Adrenal gland (tissue), 9 donors: ENCODE measurements at regions not wholly inside any gene's neighbourhood (a gene's known extent, or its start where the extent isn't known, plus 50 kb on each side); places are given as distances from the start of the nearest gene placed in this dataset.
"Not testable (repeated sequence)": the region's sequence is repeated elsewhere in the genome, so short reads cannot be mapped to it uniquely, and the experiment has no call there.

Experiments used
- DNase-seq, 7 donors: peaks; one replicate each; pipeline ENCODE4 v3.0.0-alpha.2; 2019 to 2020
- H3K27ac ChIP-seq, 5 donors: fragments of 200-600 bp; sonication (generic) in 4 of 5; 1 replicate in 3 of 5; 2 replicates in 2 of 5; pipeline versions ENCODE4 v1.5.1 to v1.8.0; 2016 to 2020; ENCODE audit warnings: mild to moderate bottlenecking in 1 of 5
- H3K27me3 ChIP-seq: fragments of 200-600 bp; 2 replicates; pipeline ENCODE4 v1.8.0; 2021
- H3K36me3 ChIP-seq, 2 donors: fragments of 200-600 bp; replicated peaks in 1 of 2; 1 replicate in 1 of 2; 2 replicates in 1 of 2; pipeline versions ENCODE4 v1.5.1 to v1.8.0; 2018 to 2022
- H3K4me1 ChIP-seq, 2 donors: fragments of 200-600 bp; replicated peaks in 1 of 2; 1 replicate in 1 of 2; 2 replicates in 1 of 2; pipeline versions ENCODE4 v1.5.1 to v1.8.0; 2018 to 2021
- H3K4me3 ChIP-seq, 4 donors: fragments of 200-600 bp; sonication (generic) in 3 of 4; one replicate each; pipeline ENCODE4 v1.5.1; 2016 to 2018
- H3K9me3 ChIP-seq, 3 donors: fragments of 200-600 bp; sonication (generic) in 1 of 3; replicated peaks in 1 of 3; 1 replicate in 2 of 3; 2 replicates in 1 of 3; pipeline versions ENCODE4 v1.5.1 to v1.8.0; 2016 to 2021
- POLR2A ChIP-seq, 2 donors: fragments of 450-650 bp; IDR thresholded peaks; one replicate each; pipeline ENCODE4 v1.6.1; 2017; ENCODE audit warnings: antibody characterized with exemption in 2 of 2, mild to moderate bottlenecking in 2 of 2, moderate library complexity in 1 of 2
- WGBS, 4 donors: extraction: QIAGEN DNeasy Blood & Tissue Kit in 2 of 4; methylation state at CpG; one replicate each; pipeline versions ENCODE4 v1.1.5 to v1.1.7; 2013 to 2017; 5-methylcytosine and 5-hydroxymethylcytosine counted together
- intact Hi-C, 2 donors: fragments of 100-400 bp; cut with DNase I; formaldehyde crosslinking; loops; one replicate each; pipeline versions ENCODE4 v1.14.1 to v1.15.0; 2022 to 2023
- TF ChIP-seq, protein P1 (sequence below), 6 experiments: fragments of 450-650 bp in 4 of 6; fragments of 200-600 bp in 2 of 6; sonication (generic) in 1 of 6; IDR thresholded peaks; 1 replicate in 5 of 6; 2 replicates in 1 of 6; pipeline versions ENCODE4 v1.5.1 to v1.8.0; 2016 to 2021; ENCODE audit warnings: antibody characterized with exemption in 6 of 6, mild to moderate bottlenecking in 2 of 6, moderate library complexity in 1 of 6
- donor health status: healthy with polysubstance abuse.
- donor health status: Bipolar disorder and iron deficiency.
- donor health status: DM: yes; HTN: yes; CAD: no.
- donor health status: DM: no; HTN: no; CAD: no.
- donor health status: DM: no; HTN: no; CAD: no.

DNA sequence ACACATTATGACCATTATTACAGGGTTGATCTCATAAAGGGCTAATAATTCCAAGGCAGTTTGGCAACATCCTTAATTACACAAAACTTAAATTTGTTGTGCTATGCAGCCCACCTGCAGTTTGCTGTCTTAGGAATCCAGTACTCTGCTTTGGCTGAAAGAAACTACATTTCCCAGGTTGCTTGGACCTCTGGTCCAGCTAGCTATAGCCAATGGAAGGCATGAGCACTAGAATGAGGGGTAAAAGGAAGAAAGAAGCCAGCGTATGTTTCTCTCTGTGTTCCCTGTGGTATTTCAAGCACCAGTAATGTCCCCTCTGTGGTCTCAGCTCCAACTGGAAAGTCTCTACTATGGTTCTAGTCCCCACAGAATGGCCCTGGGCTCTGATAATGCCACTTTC is 84.3 kb upstream of the TSC22D2 start:
- Histone ChIP-seq H3K4me3 (no peak overlapping the region), H3K4me1 (no peaks in the 10 kb centered on the region), H3K27me3 (no peaks in the 10 kb centered on the region), H3K36me3 (no peaks in the 10 kb centered on the region), H3K9me3 (no peaks in the 10 kb centered on the region), H3K27ac (no peak overlapping the region)
- 83 to 100% (median 93%) methylated on average over 1 of the region's 1 CpG for whole genome bisulfite sequencing, 4 donors
- no peak for TF ChIP-seq POLR2A (IDR thresholded peaks at IDR 0.05)
- TF ChIP-seq, protein P1, sequence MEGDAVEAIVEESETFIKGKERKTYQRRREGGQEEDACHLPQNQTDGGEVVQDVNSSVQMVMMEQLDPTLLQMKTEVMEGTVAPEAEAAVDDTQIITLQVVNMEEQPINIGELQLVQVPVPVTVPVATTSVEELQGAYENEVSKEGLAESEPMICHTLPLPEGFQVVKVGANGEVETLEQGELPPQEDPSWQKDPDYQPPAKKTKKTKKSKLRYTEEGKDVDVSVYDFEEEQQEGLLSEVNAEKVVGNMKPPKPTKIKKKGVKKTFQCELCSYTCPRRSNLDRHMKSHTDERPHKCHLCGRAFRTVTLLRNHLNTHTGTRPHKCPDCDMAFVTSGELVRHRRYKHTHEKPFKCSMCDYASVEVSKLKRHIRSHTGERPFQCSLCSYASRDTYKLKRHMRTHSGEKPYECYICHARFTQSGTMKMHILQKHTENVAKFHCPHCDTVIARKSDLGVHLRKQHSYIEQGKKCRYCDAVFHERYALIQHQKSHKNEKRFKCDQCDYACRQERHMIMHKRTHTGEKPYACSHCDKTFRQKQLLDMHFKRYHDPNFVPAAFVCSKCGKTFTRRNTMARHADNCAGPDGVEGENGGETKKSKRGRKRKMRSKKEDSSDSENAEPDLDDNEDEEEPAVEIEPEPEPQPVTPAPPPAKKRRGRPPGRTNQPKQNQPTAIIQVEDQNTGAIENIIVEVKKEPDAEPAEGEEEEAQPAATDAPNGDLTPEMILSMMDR (IDR thresholded peaks at IDR 0.05) = no peak
- intact Hi-C loops = no loop called here
- no peak for DNase-seq

DNA sequence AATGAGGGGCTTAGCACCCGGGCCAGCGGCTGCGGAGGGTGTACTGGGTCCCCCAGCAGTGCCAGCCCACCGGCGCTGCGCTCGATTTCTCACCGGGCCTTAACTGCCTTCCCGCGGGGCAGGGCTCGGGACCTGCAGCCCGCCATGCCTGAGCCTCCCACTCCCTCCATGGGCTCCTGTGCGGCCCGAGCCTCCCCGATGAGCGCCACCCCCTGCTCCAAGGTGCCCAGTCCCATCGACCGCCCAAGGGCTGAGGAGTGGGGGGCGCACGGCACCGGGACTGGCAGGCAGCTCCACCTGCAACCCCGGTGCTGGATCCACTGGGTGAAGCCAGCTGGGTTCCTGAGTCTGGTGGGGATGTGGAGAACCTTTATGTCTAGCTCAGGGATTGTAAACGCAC is 85.0 kb upstream of the TSC22D2 start:
- H3K9me3 ChIP-seq, H3K4me1 ChIP-seq, H3K27me3 ChIP-seq, intact Hi-C loops, H3K36me3 ChIP-seq, H3K27ac ChIP-seq, DNase-seq, H3K4me3 ChIP-seq: not testable (repeated sequence)
- WGBS, 4 donors = 85 to 95% (median 93%) methylated on average over 6 to 23 of the region's 23 CpGs; no CpG with 5 or more reads in 1 of the 4 donors

DNA sequence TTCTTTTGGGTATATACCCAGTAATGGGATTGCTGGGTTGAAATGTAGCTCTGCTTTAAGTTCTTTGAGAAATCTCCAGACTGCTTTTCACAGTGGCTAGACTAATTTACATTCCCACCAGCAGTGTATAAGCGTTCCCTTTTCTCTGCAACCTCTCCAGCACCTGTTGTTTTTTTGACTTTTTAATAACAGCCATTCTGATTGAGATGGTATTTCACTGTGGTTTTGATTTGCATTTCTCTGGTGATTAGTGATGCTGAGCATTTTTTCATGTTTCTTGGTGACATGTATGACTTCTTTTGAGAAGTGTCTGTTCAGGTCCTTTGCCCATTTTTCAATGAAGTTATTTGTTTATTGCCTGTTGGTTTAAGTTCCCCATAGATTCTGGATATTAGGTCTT is 87.1 kb upstream of the TSC22D2 start:
- H3K4me1 ChIP-seq, H3K4me3 ChIP-seq, H3K27me3 ChIP-seq, intact Hi-C loops, H3K9me3 ChIP-seq, DNase-seq, H3K36me3 ChIP-seq, H3K27ac ChIP-seq: not testable (repeated sequence)
- 0 to 88% (median 84%) methylated on average over 1 of the region's 1 CpG; no CpG with 5 or more reads in 1 of the 4 donors for WGBS, 4 donors

DNA sequence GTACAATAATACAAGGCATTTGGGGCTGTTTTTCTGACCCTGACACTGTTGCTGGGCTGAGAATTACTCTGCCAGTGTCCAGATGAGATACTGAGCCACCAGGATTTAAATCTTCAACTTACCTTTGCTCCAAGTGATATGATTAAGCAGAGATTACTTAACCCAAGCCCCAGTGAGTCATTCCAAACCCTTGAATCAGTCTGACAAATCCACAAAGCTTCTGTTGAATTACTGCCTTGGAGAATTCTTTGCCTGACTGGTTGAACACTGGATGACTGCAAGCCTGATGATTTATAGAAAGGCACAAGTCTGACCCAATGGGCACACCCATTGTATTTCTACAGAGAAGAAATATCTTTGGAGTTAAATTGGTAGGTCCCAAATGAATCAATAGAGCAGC is 88.2 kb upstream of the TSC22D2 start:
- H3K27ac ChIP-seq = no peak overlapping the region
- H3K4me3 ChIP-seq = no peak overlapping the region
- H3K27me3 ChIP-seq = no peaks in the 10 kb centered on the region
- DNase-seq = peak in 4 of 7 donors; percentile 22 to 58 (median 42)
- H3K4me1 ChIP-seq = no peaks in the 10 kb centered on the region
- intact Hi-C loops = no loop called here
- no peaks in the 10 kb centered on the region for H3K9me3 ChIP-seq
- no peaks in the 10 kb centered on the region for H3K36me3 ChIP-seq
- TF ChIP-seq, protein P1 (IDR thresholded peaks at IDR 0.05) = no peak
- TF ChIP-seq POLR2A (IDR thresholded peaks at IDR 0.05) = no peak

DNA sequence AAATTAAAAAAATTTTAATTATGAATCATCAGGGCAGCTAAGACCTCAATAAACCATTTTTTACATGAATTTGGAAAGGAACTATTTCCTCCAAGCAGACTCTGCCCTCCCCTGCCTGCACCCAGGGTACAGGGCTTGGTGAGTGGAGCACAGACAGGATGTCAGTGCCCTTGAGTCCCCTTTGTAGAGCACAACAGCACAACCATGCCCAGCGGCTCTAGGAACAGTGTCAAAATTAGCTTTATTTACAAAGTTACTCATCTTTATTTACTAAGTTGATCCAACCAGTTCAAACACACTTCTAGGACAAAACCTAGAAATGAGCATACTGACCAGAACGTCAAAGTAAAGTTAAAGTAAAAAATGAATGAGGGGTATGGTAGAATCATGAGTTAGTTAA is 90.6 kb upstream of the TSC22D2 start:
- WGBS, 4 donors = 68 to 76% (median 72%) methylated on average over 2 of the region's 2 CpGs
- no peak overlapping the region for H3K27ac ChIP-seq
- H3K27me3 ChIP-seq = no peaks in the 10 kb centered on the region
- TF ChIP-seq POLR2A (IDR thresholded peaks at IDR 0.05) = no peak
- TF ChIP-seq, protein P1 (IDR thresholded peaks at IDR 0.05) = no peak
- no peaks in the 10 kb centered on the region for H3K4me1 ChIP-seq
- H3K4me3 ChIP-seq = no peak overlapping the region
- H3K36me3 ChIP-seq = no peaks in the 10 kb centered on the region
- no peak for DNase-seq
- intact Hi-C loops = no loop called here
- no peaks in the 10 kb centered on the region for H3K9me3 ChIP-seq
